Prostate gland (tissue), 2 donors: ENCODE measurements at regions not wholly inside any gene's neighbourhood (a gene's known extent, or its start where the extent isn't known, plus 50 kb on each side); places are given as distances from the start of the nearest gene placed in this dataset.

Experiments used
- POLR2AphosphoS5 ChIP-seq: sonication (generic); formaldehyde crosslinking; IDR thresholded peaks from one replicate; pipeline ENCODE4 v1.6.1; 2017; ENCODE audit warnings: antibody characterized with exemption
- TF ChIP-seq, protein P1 (sequence below), 4 experiments: fragments of 200-600 bp in 2 of 4; fragments of 450-650 bp in 2 of 4; sonication (generic) in 2 of 4; IDR thresholded peaks; 1 replicate in 3 of 4; 2 replicates in 1 of 4; pipeline ENCODE4 v1.5.1; 2016 to 2019; ENCODE audit warnings: antibody characterized with exemption in 4 of 4, mild to moderate bottlenecking in 2 of 4, moderate library complexity in 2 of 4

DNA sequence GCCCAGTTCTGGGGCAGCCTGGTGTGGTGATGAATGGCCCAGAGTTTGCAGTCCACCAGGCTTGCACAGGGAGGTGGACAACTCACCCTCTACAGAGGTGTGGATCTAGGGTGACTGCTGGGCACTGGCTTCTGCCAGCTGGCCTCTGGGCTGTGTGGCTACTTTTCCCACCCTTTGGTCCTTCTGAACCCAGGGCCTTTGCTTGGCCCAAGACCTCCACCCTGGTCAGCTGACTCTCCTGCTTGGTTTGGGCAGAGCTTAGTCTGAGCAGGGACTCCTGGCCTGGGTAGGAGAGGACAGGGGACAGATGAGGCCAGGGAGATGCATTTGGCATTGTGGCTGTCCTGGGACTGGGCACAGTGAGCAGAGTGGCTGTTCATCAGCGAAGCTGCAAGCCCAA, 83.0 kb upstream of the SHANK2 start:
- TF ChIP-seq, protein P1, sequence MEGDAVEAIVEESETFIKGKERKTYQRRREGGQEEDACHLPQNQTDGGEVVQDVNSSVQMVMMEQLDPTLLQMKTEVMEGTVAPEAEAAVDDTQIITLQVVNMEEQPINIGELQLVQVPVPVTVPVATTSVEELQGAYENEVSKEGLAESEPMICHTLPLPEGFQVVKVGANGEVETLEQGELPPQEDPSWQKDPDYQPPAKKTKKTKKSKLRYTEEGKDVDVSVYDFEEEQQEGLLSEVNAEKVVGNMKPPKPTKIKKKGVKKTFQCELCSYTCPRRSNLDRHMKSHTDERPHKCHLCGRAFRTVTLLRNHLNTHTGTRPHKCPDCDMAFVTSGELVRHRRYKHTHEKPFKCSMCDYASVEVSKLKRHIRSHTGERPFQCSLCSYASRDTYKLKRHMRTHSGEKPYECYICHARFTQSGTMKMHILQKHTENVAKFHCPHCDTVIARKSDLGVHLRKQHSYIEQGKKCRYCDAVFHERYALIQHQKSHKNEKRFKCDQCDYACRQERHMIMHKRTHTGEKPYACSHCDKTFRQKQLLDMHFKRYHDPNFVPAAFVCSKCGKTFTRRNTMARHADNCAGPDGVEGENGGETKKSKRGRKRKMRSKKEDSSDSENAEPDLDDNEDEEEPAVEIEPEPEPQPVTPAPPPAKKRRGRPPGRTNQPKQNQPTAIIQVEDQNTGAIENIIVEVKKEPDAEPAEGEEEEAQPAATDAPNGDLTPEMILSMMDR (IDR thresholded peaks at IDR 0.05), result no peak
- TF ChIP-seq POLR2AphosphoS5, result no peak
